Mesodermal cell (in vitro differentiated cells): ENCODE measurements at regions not wholly inside any gene's neighbourhood (a gene's known extent, or its start where the extent isn't known, plus 50 kb on each side); places are given as distances from the start of the nearest gene placed in this dataset.
"Not testable (repeated sequence)": the region's sequence is repeated elsewhere in the genome, so short reads cannot be mapped to it uniquely, and the experiment has no call there.

Source experiments
- H3K27ac ChIP-seq: 2 replicates; pipeline ENCODE4 v1.7.0; 2013; ENCODE audit warnings: mild to moderate bottlenecking, low read depth, low read length, moderate library complexity; ENCODE audit not compliant: severe bottlenecking
- H3K36me3 ChIP-seq: 2 replicates; pipeline ENCODE4 v1.7.1; 2013; ENCODE audit warnings: mild to moderate bottlenecking, low read length, moderate library complexity; ENCODE audit not compliant: control insufficient read depth, insufficient read depth
- H3K4me1 ChIP-seq: one replicate; pipeline ENCODE4 v1.7.1; 2013; ENCODE audit warnings: mild to moderate bottlenecking, low read length; ENCODE audit not compliant: insufficient read depth, control insufficient read depth, poor library complexity, severe bottlenecking
- H3K4me3 ChIP-seq: 2 replicates; pipeline ENCODE4 v1.7.0; 2013; ENCODE audit warnings: low read length, control low read depth, mild to moderate bottlenecking; ENCODE audit not compliant: insufficient read depth, poor library complexity, severe bottlenecking; ENCODE audit errors: extremely low read depth
- H3K9me3 ChIP-seq: 2 replicates; pipeline ENCODE4 v1.7.1; 2013; ENCODE audit warnings: mild to moderate bottlenecking, low read length, moderate library complexity; ENCODE audit not compliant: control insufficient read depth
- WGBS, 2 experiments: methylation state at CpG; one replicate each; pipeline ENCODE4 v1.1.5; 2013; ENCODE audit warnings: missing lambda C conversion rate in 2 of 2; ENCODE audit not compliant: insufficient coverage in 2 of 2; 5-methylcytosine and 5-hydroxymethylcytosine counted together

- WGBS, 2 experiments: no CpG with 5 or more reads among the region's 10 CpGs
- H3K36me3 ChIP-seq, H3K9me3 ChIP-seq, H3K27ac ChIP-seq, H3K4me1 ChIP-seq, H3K4me3 ChIP-seq: not testable (repeated sequence)
Observed at GRCh38 chr2:87660164-87660563, 87.7 kb upstream of the PLGLB2 start.

- not testable (repeated sequence) for H3K4me3 ChIP-seq, H3K36me3 ChIP-seq, H3K4me1 ChIP-seq, H3K9me3 ChIP-seq, H3K27ac ChIP-seq
- WGBS, 2 experiments: 79 to 87% methylated on average over 4 of the region's 10 CpGs
Observed at GRCh38 chr2:87662316-87663290, 85.3 kb upstream of the PLGLB2 start.

- not testable (repeated sequence) for H3K27ac ChIP-seq, H3K4me1 ChIP-seq, H3K36me3 ChIP-seq, H3K4me3 ChIP-seq, H3K9me3 ChIP-seq
Observed at GRCh38 chr2:87663347-87663746, 84.5 kb upstream of the PLGLB2 start.

- H3K4me1 ChIP-seq, H3K9me3 ChIP-seq, H3K4me3 ChIP-seq, H3K27ac ChIP-seq, H3K36me3 ChIP-seq: not testable (repeated sequence)
Observed at GRCh38 chr2:87667027-87667426, 80.9 kb upstream of the PLGLB2 start.

GRCh38 chr2:87668361-87668760 is 79.5 kb upstream of the PLGLB2 start:
- not testable (repeated sequence) for H3K36me3 ChIP-seq, H3K4me3 ChIP-seq, H3K4me1 ChIP-seq, H3K27ac ChIP-seq, H3K9me3 ChIP-seq
- no CpG with 5 or more reads among the region's 5 CpGs for WGBS, 2 experiments

- H3K4me3 ChIP-seq, H3K4me1 ChIP-seq, H3K27ac ChIP-seq, H3K9me3 ChIP-seq, H3K36me3 ChIP-seq: not testable (repeated sequence)
- 100% methylated on average over 2 of the region's 8 CpGs; no CpG with 5 or more reads in 1 of the 2 experiments for WGBS, 2 experiments
Observed at GRCh38 chr2:87669633-87670231, 78.2 kb upstream of the PLGLB2 start.

GRCh38 chr2:87672404-87672803 is 75.5 kb upstream of the PLGLB2 start:
- no CpG with 5 or more reads among the region's 4 CpGs for WGBS, 2 experiments
- not testable (repeated sequence) for H3K36me3 ChIP-seq, H3K9me3 ChIP-seq, H3K27ac ChIP-seq, H3K4me1 ChIP-seq, H3K4me3 ChIP-seq

- not testable (repeated sequence) for H3K36me3 ChIP-seq, H3K9me3 ChIP-seq, H3K27ac ChIP-seq, H3K4me1 ChIP-seq, H3K4me3 ChIP-seq
- WGBS, 2 experiments: no CpG with 5 or more reads among the region's 2 CpGs
Observed at GRCh38 chr2:87674729-87675128, 73.2 kb upstream of the PLGLB2 start.

GRCh38 chr2:87675487-87675886 is 72.4 kb upstream of the PLGLB2 start:
- H3K4me1 ChIP-seq, H3K27ac ChIP-seq, H3K9me3 ChIP-seq, H3K36me3 ChIP-seq, H3K4me3 ChIP-seq: not testable (repeated sequence)
- no CpG with 5 or more reads among the region's 7 CpGs for WGBS, 2 experiments

GRCh38 chr2:87677421-87677923 is 70.4 kb upstream of the PLGLB2 start:
- H3K4me3 ChIP-seq, H3K4me1 ChIP-seq, H3K9me3 ChIP-seq, H3K36me3 ChIP-seq, H3K27ac ChIP-seq: not testable (repeated sequence)
- no CpG with 5 or more reads among the region's 5 CpGs for WGBS, 2 experiments

- H3K36me3 ChIP-seq, H3K9me3 ChIP-seq, H3K4me3 ChIP-seq, H3K27ac ChIP-seq, H3K4me1 ChIP-seq: not testable (repeated sequence)
- 100% methylated on average over 1 of the region's 6 CpGs; no CpG with 5 or more reads in 1 of the 2 experiments for WGBS, 2 experiments
Observed at GRCh38 chr2:87678742-87679173, 69.1 kb upstream of the PLGLB2 start.
